ENCODE measurements at regions not wholly inside any gene's neighbourhood (a gene's known extent, or its start where the extent isn't known, plus 50 kb on each side); places are given as distances from the start of the nearest gene placed in this dataset.
A peak's percentile ranks its signal among the peaks of the same experiment; 100 is the strongest.

GRCh38 chr2:8102470-8102869, 579.4 kb upstream of the ID2 start:
- Mint-ChIP-seq H3K36me3 (ENCODE audit: low read depth) (no peaks in the 10 kb centered on the region), H3K9me3 (peaks cover 2% of the 10 kb centered on the region), H3K27ac (no peak overlapping the region), H3K4me3 (no peak overlapping the region), H3K27me3 (no peaks in the 10 kb centered on the region), H3K4me1 (ENCODE audit: low read depth) (peaks cover 2% of the 10 kb centered on the region)

- Mint-ChIP-seq H3K9me3 (no peaks in the 10 kb centered on the region), H3K4me3 (no peak overlapping the region), H3K27ac (no peak overlapping the region), H3K27me3 (no peaks in the 10 kb centered on the region), H3K4me1 (ENCODE audit: low read depth) (peaks cover 5% of the 10 kb centered on the region), H3K36me3 (ENCODE audit: low read depth) (no peaks in the 10 kb centered on the region)
Measured at GRCh38 chr2:8103085-8103708, 578.7 kb upstream of the ID2 start.

GRCh38 chr2:8107150-8107549, 574.7 kb upstream of the ID2 start:
- H3K27ac Mint-ChIP-seq = no peak overlapping the region
- no peak overlapping the region for H3K4me3 Mint-ChIP-seq
- H3K27me3 Mint-ChIP-seq = no peaks in the 10 kb centered on the region
- H3K4me1 Mint-ChIP-seq (ENCODE audit: low read depth) = peaks cover 5% of the 10 kb centered on the region
- H3K36me3 Mint-ChIP-seq (ENCODE audit: low read depth) = no peaks in the 10 kb centered on the region
- no peaks in the 10 kb centered on the region for H3K9me3 Mint-ChIP-seq

- no peak overlapping the region for H3K4me3 Mint-ChIP-seq
Measured at GRCh38 chr2:8107621-8108378, 574.1 kb upstream of the ID2 start.

GRCh38 chr2:8110716-8111115, 571.1 kb upstream of the ID2 start:
- Mint-ChIP-seq H3K9me3 (no peaks in the 10 kb centered on the region), H3K4me3 (no peak overlapping the region), H3K27ac (no peak overlapping the region), H3K27me3 (peaks cover 10% of the 10 kb centered on the region), H3K4me1 (ENCODE audit: low read depth) (peaks cover 5% of the 10 kb centered on the region), H3K36me3 (ENCODE audit: low read depth) (no peaks in the 10 kb centered on the region)

More at GRCh38 chr2:8107621-8108378, 574.1 kb upstream of the ID2 start:
- no peak overlapping the region for H3K27ac Mint-ChIP-seq
- H3K27me3 Mint-ChIP-seq = peaks cover 3% of the 10 kb centered on the region
- peaks cover 5% of the 10 kb centered on the region for H3K4me1 Mint-ChIP-seq (ENCODE audit: low read depth)
- H3K36me3 Mint-ChIP-seq (ENCODE audit: low read depth) = no peaks in the 10 kb centered on the region
- no peaks in the 10 kb centered on the region for H3K9me3 Mint-ChIP-seq

- no peak overlapping the region for H3K4me3 Mint-ChIP-seq
- H3K27me3 Mint-ChIP-seq = peaks cover 10% of the 10 kb centered on the region
- no peaks in the 10 kb centered on the region for H3K9me3 Mint-ChIP-seq
- H3K27ac Mint-ChIP-seq = no peak overlapping the region
- H3K36me3 Mint-ChIP-seq (ENCODE audit: low read depth) = no peaks in the 10 kb centered on the region
- H3K4me1 Mint-ChIP-seq (ENCODE audit: low read depth) = peaks cover 5% of the 10 kb centered on the region
Measured at GRCh38 chr2:8111193-8111592, 570.7 kb upstream of the ID2 start.

- no peak overlapping the region for H3K27ac Mint-ChIP-seq
Measured at GRCh38 chr2:8115456-8115855, 566.4 kb upstream of the ID2 start.

GRCh38 chr2:8115966-8116365, 565.9 kb upstream of the ID2 start:
- Mint-ChIP-seq H3K27ac (no peak overlapping the region), H3K9me3 (no peaks in the 10 kb centered on the region), H3K4me3 (no peak overlapping the region), H3K4me1 (ENCODE audit: low read depth) (peaks cover 12% of the 10 kb centered on the region), H3K36me3 (ENCODE audit: low read depth) (no peaks in the 10 kb centered on the region), H3K27me3 (peaks cover 10% of the 10 kb centered on the region)

More at GRCh38 chr2:8115456-8115855, 566.4 kb upstream of the ID2 start:
- peaks cover 10% of the 10 kb centered on the region for H3K4me1 Mint-ChIP-seq (ENCODE audit: low read depth)
- no peaks in the 10 kb centered on the region for H3K36me3 Mint-ChIP-seq (ENCODE audit: low read depth)
- no peaks in the 10 kb centered on the region for H3K9me3 Mint-ChIP-seq
- H3K27me3 Mint-ChIP-seq = peaks cover 10% of the 10 kb centered on the region
- H3K4me3 Mint-ChIP-seq = no peak overlapping the region

- no peak overlapping the region for H3K27ac Mint-ChIP-seq
- no peaks in the 10 kb centered on the region for H3K36me3 Mint-ChIP-seq (ENCODE audit: low read depth)
- peaks cover 12% of the 10 kb centered on the region for H3K4me1 Mint-ChIP-seq (ENCODE audit: low read depth)
- H3K9me3 Mint-ChIP-seq = no peaks in the 10 kb centered on the region
- H3K4me3 Mint-ChIP-seq = no peak overlapping the region
- peaks cover 10% of the 10 kb centered on the region for H3K27me3 Mint-ChIP-seq
Measured at GRCh38 chr2:8116661-8117060, 565.2 kb upstream of the ID2 start.

GRCh38 chr2:8118940-8119781, 562.7 kb upstream of the ID2 start:
- Mint-ChIP-seq H3K36me3 (ENCODE audit: low read depth) (no peaks in the 10 kb centered on the region), H3K27me3 (peaks cover 11% of the 10 kb centered on the region), H3K9me3 (no peaks in the 10 kb centered on the region), H3K27ac (no peak overlapping the region), H3K4me3 (no peak overlapping the region), H3K4me1 (ENCODE audit: low read depth) (peaks cover 12% of the 10 kb centered on the region)

- Mint-ChIP-seq H3K4me3 (no peak overlapping the region), H3K27ac (peak overlapping the region; percentile 52), H3K36me3 (ENCODE audit: low read depth) (no peaks in the 10 kb centered on the region), H3K4me1 (ENCODE audit: low read depth) (peaks cover 12% of the 10 kb centered on the region), H3K9me3 (no peaks in the 10 kb centered on the region), H3K27me3 (peaks cover 8% of the 10 kb centered on the region)
Measured at GRCh38 chr2:8119782-8120505, 561.9 kb upstream of the ID2 start.

- no peaks in the 10 kb centered on the region for H3K9me3 Mint-ChIP-seq
- no peak overlapping the region for H3K27ac Mint-ChIP-seq
- H3K4me3 Mint-ChIP-seq = no peak overlapping the region
- peaks cover 12% of the 10 kb centered on the region for H3K4me1 Mint-ChIP-seq (ENCODE audit: low read depth)
- peaks cover 4% of the 10 kb centered on the region for H3K27me3 Mint-ChIP-seq
- H3K36me3 Mint-ChIP-seq (ENCODE audit: low read depth) = no peaks in the 10 kb centered on the region
Measured at GRCh38 chr2:8120506-8120860, 561.4 kb upstream of the ID2 start.

- peaks cover 12% of the 10 kb centered on the region for H3K4me1 Mint-ChIP-seq (ENCODE audit: low read depth)
- H3K9me3 Mint-ChIP-seq = no peaks in the 10 kb centered on the region
- H3K27ac Mint-ChIP-seq = no peak overlapping the region
- no peak overlapping the region for H3K4me3 Mint-ChIP-seq
- peaks cover 4% of the 10 kb centered on the region for H3K27me3 Mint-ChIP-seq
- H3K36me3 Mint-ChIP-seq (ENCODE audit: low read depth) = no peaks in the 10 kb centered on the region
Measured at GRCh38 chr2:8121022-8121825, 560.6 kb upstream of the ID2 start.
